Type B pancreatic cell (in vitro differentiated cells): ENCODE measurements at regions not wholly inside any gene's neighbourhood (a gene's known extent, or its start where the extent isn't known, plus 50 kb on each side); places are given as distances from the start of the nearest gene placed in this dataset.
A peak's percentile ranks its signal among the peaks of the same experiment; 100 is the strongest.

Experiments used
- DNase-seq: peaks from one replicate; pipeline ENCODE4 v3.0.0; 2021; ENCODE audit warnings: mixed read lengths; ENCODE audit not compliant: unreplicated experiment; ENCODE audit errors: extremely low spot score
- H3K27ac Mint-ChIP-seq: 2 replicates; pipeline ENCODE4 v1.8.0; 2021; ENCODE audit warnings: mild to moderate bottlenecking, mixed read lengths
- H3K27me3 Mint-ChIP-seq: 2 replicates; pipeline ENCODE4 v1.8.0; 2021; ENCODE audit warnings: mixed read lengths
- H3K36me3 Mint-ChIP-seq: 2 replicates; pipeline ENCODE4 v1.8.0; 2021; ENCODE audit warnings: mixed read lengths
- H3K4me1 Mint-ChIP-seq: one replicate; pipeline ENCODE4 v1.8.0; 2021; ENCODE audit warnings: mixed read lengths; ENCODE audit not compliant: unreplicated experiment
- H3K4me3 Mint-ChIP-seq: 2 replicates; pipeline ENCODE4 v1.8.0; 2021; ENCODE audit warnings: mild to moderate bottlenecking, mixed read lengths
- H3K9me3 Mint-ChIP-seq: 2 replicates; pipeline ENCODE4 v1.8.0; 2021; ENCODE audit warnings: mixed read lengths
- TF ChIP-seq, protein P1 (sequence below): fragments of 200-600 bp; sonication (generic); conservative IDR thresholded peaks from 2 replicates; pipeline ENCODE4 v1.5.0; 2021; ENCODE audit warnings: antibody characterized with exemption, mild to moderate bottlenecking

DNA sequence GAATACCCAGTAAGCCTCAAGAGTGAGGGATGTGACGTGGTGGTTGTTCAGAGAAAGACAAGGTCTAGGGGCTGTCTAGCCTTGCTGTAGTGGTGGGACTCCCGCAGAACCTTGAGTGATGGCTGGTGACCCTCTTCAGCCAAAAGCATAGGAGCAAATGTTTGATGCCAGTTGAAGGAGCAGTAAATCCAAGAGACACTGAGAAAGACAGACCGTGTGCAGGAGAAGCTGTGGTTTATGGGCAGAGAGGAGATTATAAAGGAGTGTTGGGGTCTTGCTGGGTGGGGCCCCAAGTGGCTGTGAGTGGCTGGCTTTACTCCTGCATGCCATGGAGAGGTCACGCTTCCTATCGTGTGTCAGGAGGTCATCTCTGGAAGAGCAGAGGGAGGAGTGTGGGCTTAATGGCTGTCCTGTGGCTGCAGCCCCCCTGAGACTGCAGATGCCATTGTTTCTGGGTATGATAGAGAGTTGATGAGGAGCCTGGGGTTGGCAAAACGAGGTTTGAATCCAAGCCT is 152.0 kb upstream of the CCND2 start:
- DNase-seq, result peak; percentile 32
- Mint-ChIP-seq H3K36me3 (peaks cover 7% of the 10 kb centered on the region), H3K27me3 (peaks cover 48% of the 10 kb centered on the region), H3K4me3 (no peak overlapping the region), H3K4me1 (peaks cover 6% of the 10 kb centered on the region), H3K27ac (no peak overlapping the region), H3K9me3 (peaks cover 4% of the 10 kb centered on the region)
- TF ChIP-seq, protein P1, sequence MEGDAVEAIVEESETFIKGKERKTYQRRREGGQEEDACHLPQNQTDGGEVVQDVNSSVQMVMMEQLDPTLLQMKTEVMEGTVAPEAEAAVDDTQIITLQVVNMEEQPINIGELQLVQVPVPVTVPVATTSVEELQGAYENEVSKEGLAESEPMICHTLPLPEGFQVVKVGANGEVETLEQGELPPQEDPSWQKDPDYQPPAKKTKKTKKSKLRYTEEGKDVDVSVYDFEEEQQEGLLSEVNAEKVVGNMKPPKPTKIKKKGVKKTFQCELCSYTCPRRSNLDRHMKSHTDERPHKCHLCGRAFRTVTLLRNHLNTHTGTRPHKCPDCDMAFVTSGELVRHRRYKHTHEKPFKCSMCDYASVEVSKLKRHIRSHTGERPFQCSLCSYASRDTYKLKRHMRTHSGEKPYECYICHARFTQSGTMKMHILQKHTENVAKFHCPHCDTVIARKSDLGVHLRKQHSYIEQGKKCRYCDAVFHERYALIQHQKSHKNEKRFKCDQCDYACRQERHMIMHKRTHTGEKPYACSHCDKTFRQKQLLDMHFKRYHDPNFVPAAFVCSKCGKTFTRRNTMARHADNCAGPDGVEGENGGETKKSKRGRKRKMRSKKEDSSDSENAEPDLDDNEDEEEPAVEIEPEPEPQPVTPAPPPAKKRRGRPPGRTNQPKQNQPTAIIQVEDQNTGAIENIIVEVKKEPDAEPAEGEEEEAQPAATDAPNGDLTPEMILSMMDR, result no peak

DNA sequence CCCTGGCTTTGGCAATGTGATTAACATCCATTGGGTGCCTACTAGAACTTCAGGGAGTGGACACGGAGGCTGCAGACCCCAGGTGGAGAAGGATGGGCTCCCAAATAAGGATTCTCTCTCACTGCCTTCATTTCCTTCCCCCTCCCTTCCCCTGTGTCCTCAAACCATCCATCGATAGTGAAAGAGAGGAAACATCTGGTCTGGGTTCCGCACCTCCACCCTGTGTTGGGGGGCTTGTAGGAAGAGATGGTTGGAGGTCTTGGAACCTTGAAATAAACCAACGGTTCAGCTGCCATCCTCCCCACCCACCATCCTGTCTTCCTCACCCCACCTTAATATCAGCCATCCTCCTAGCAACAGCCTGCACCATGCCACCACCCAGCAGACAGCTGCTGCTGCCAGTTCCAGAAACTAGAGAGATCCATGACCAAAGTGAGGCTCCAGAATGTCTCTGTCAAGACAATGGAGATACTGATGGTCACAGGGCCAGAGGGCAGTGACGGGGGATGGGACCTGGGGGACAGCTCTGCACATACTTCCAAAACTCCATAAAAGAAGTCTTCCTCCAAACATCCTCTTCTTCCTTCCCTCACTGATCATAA is 153.1 kb upstream of the CCND2 start:
- TF ChIP-seq, protein P1, result no peak
- no peak overlapping the region for H3K4me3 Mint-ChIP-seq
- H3K9me3 Mint-ChIP-seq, result peaks cover 4% of the 10 kb centered on the region
- H3K27ac Mint-ChIP-seq, result no peak overlapping the region
- H3K36me3 Mint-ChIP-seq, result no peaks in the 10 kb centered on the region
- peaks cover 48% of the 10 kb centered on the region for H3K27me3 Mint-ChIP-seq
- peak; percentile 50 for DNase-seq
- peaks cover 10% of the 10 kb centered on the region for H3K4me1 Mint-ChIP-seq

DNA sequence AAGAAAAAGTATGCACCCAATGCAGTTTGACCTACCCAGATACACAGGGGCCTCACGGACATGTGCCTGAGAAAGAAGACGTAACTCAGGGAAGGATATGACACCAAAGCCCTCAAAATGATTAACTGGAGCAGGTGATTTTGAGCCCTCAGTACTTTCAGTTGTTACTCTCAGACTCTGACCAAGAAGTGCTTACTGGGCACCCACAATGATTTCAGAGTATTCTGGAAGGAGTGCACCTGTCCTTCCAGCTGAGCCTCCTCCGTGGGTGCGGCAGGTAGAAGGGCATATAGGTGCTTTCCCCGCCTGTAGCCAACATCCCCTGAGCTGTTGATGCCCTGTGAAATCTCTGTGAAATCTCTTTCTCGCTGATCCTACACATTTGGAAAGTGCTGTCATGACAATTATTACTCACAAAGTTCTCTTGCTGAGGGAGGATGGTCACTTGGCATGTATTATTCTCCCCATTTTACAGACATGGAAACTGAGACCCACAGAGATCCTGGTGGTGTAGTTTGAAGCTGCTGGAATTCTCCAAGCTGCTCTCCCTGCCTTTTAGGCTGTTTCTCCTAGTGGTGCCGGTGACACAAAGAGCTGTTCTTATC is 154.3 kb upstream of the CCND2 start:
- Mint-ChIP-seq H3K4me3 (no peak overlapping the region), H3K36me3 (no peaks in the 10 kb centered on the region), H3K4me1 (peaks cover 10% of the 10 kb centered on the region), H3K9me3 (peaks cover 4% of the 10 kb centered on the region), H3K27me3 (peaks cover 51% of the 10 kb centered on the region), H3K27ac (no peak overlapping the region)
- TF ChIP-seq, protein P1, result no peak
- peak; percentile 22 for DNase-seq

DNA sequence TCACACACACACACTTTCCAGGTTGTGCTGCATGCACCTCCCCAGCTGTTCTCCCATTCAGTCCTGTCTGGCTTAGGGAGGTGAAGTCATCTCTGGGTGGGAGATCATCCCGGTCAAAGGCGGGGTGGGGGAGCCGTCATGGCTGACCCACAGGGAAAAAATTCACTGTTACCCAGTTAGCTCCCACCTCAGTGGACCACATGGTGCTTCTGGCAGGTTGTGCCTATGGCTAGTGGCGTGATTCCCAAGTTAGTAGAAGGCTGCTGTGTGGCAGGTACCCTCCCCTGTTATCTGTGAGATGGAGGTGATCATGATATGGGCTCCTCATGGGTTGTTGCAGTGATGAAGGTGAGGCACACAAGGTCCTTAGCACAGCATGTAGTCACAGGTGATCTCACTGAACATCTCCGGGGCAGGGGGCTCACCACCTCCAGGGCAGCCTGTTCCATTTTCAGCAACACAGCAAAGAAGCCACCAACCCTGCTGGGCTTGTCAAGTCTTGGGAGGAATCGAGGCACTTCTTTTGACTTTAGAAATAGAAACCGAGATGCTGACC is 154.9 kb upstream of the CCND2 start:
- peak; percentile 40 for DNase-seq

DNA sequence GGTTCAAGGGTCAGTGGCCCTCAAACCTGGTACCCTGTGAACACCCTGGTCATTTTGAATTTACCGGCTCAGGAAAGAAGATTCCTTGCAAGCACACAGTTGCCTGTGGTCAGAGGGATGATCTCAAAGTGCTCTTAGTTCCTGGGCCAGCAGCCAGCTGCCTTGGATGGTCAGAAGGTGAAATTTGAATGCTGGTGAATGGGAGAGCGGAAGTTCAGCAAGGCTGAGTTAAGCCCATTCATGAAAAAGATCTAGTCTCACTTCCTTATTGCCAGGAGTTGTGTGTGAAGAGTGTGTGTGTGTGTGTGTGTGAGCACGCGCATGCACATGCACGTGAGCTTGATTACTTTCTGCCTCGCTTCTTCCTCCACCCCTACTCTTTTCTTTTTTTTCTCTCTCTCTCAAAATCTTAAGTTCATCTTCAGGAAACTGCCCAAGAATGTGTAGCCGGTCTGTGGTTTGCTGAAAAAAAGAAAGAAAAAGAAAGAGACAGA is 155.5 kb upstream of the CCND2 start:
- Mint-ChIP-seq H3K27me3 (peaks cover 47% of the 10 kb centered on the region), H3K4me3 (no peak overlapping the region), H3K36me3 (no peaks in the 10 kb centered on the region), H3K27ac (no peak overlapping the region), H3K9me3 (peaks cover 4% of the 10 kb centered on the region), H3K4me1 (peaks cover 10% of the 10 kb centered on the region)
- TF ChIP-seq, protein P1, result no peak
- no peak for DNase-seq

More for the DNA sequence above, 154.9 kb upstream of the CCND2 start:
- Mint-ChIP-seq H3K36me3 (no peaks in the 10 kb centered on the region), H3K27me3 (peaks cover 51% of the 10 kb centered on the region), H3K9me3 (peaks cover 4% of the 10 kb centered on the region), H3K4me1 (peaks cover 10% of the 10 kb centered on the region), H3K27ac (no peak overlapping the region), H3K4me3 (no peak overlapping the region)
- TF ChIP-seq, protein P1, result no peak
